Activated CD8-positive, alpha-beta T cell treated with anti-CD3 and anti-CD28 coated beads, Interleukin-2, amount 10 ng/mL, durations not matched to agents 7 days and 5 days (primary cell): ENCODE measurements at regions not wholly inside any gene's neighbourhood (a gene's known extent, or its start where the extent isn't known, plus 50 kb on each side); places are given as distances from the start of the nearest gene placed in this dataset.
"Not testable (repeated sequence)": the region's sequence is repeated elsewhere in the genome, so short reads cannot be mapped to it uniquely, and the experiment has no call there.

Experiments used
- ATAC-seq: fragments of 150-1000 bp; cut with Tn5 transposase; one replicate; pipeline ENCODE4 v1.10.0; 2021; ENCODE audit warnings: moderate library complexity
- CTCF ChIA-PET: fragments of 350-600 bp; sonication (Branson Sonifier 250); formaldehyde crosslinking; loops from one replicate; lab custom pipeline; 2021; ENCODE audit warnings: antibody characterized with exemption; lab: Charles Lee
- POLR2A ChIA-PET: fragments of 350-600 bp; sonication (Branson Sonifier 250); formaldehyde crosslinking; loops from one replicate; lab custom pipeline; 2021; ENCODE audit warnings: antibody characterized with exemption; lab: Charles Lee
- DNase-seq: peaks from one replicate; pipeline ENCODE4 v3.0.0-alpha.2; 2020
- H3K27ac Mint-ChIP-seq: one replicate; pipeline ENCODE4 v1.8.0; 2021; ENCODE audit warnings: mild to moderate bottlenecking, mixed read lengths
- H3K27me3 Mint-ChIP-seq: one replicate; pipeline ENCODE4 v1.8.0; 2021; ENCODE audit warnings: low read depth, mixed read lengths
- H3K36me3 Mint-ChIP-seq: one replicate; pipeline ENCODE4 v1.8.0; 2021; ENCODE audit warnings: low read depth, mixed read lengths
- H3K4me1 Mint-ChIP-seq: one replicate; pipeline ENCODE4 v1.8.0; 2021; ENCODE audit warnings: low read depth, mixed read lengths
- H3K4me3 Mint-ChIP-seq: one replicate; pipeline ENCODE4 v1.8.0; 2021; ENCODE audit warnings: mild to moderate bottlenecking, mixed read lengths
- H3K9me3 Mint-ChIP-seq: one replicate; pipeline ENCODE4 v1.8.0; 2022; ENCODE audit warnings: mixed read lengths; ENCODE audit not compliant: insufficient read depth

GRCh38 chr10:78218798-78219490 is 185.3 kb downstream of the RPS24 start:
- CTCF ChIA-PET = interaction anchor here (1.2 kb wide), 1 partner anchor 171 kb away, joined by 3 read pairs; no protein-coding TSS in a partner anchor
- DNase-seq = no peak
- Mint-ChIP-seq H3K27ac (no peak overlapping the region), H3K27me3 (peaks cover 32% of the 10 kb centered on the region), H3K4me3 (no peak overlapping the region), H3K36me3 (no peaks in the 10 kb centered on the region), H3K4me1 (peaks cover 3% of the 10 kb centered on the region), H3K9me3 (no peaks in the 10 kb centered on the region)
- POLR2A ChIA-PET = no interaction called here
- no peak for ATAC-seq

DNA sequence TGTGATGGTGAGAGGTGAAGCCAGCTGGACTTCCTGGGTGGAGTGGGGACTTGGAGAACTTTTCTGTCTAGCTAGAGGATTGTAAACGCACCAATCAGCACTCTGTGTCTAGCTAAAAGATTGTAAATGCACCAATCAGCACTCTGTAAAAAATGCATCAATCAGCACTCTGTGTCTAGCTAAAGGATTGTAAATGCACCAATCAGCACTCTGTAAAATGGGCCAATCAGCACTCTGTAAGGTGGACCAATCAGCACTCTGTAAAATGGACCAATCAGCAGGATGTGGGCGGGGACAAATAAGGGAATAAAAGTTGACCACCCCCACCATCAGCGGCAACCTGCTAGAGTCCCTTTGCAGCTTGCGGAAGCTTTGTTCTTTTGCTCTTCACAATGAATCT is 185.9 kb downstream of the RPS24 start:
- CTCF ChIA-PET = interaction anchor here (1.2 kb wide), 1 partner anchor 172 kb away, joined by 3 read pairs; no protein-coding TSS in a partner anchor
- H3K27me3 Mint-ChIP-seq = peaks cover 32% of the 10 kb centered on the region
- H3K36me3 Mint-ChIP-seq, H3K9me3 Mint-ChIP-seq, H3K4me1 Mint-ChIP-seq, H3K4me3 Mint-ChIP-seq, ATAC-seq, POLR2A ChIA-PET, DNase-seq, H3K27ac Mint-ChIP-seq: not testable (repeated sequence)

DNA sequence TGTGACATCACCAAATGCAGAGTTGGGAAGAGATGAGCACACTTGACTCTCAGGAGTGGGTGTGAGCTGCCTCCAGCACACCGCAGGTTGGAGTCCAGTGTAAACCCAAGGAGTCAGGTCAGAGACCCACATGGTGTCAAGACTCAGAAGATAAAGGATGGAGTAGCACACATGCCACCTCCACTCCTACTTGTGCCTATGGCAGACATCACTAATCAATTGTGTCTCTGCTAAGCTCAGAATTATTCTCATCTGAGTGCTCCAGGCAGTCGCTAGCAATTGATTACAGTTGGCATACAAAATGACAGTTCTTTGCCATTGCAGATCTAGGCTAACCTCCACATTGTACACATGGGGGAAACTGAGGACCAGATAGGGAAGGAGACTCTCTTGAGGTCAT is 187.1 kb downstream of the RPS24 start:
- POLR2A ChIA-PET = no interaction called here
- Mint-ChIP-seq H3K27me3 (peaks cover 27% of the 10 kb centered on the region), H3K4me3 (no peak overlapping the region), H3K9me3 (no peaks in the 10 kb centered on the region), H3K4me1 (no peaks in the 10 kb centered on the region), H3K36me3 (no peaks in the 10 kb centered on the region), H3K27ac (no peak overlapping the region)
- CTCF ChIA-PET = interaction anchor here (0.7 kb wide), 1 partner anchor 20 kb away, joined by 3 read pairs; no protein-coding TSS in a partner anchor
- DNase-seq = no peak
- ATAC-seq = no peak

- H3K9me3 Mint-ChIP-seq = no peaks in the 10 kb centered on the region
- peaks cover 24% of the 10 kb centered on the region for H3K27me3 Mint-ChIP-seq
- DNase-seq = no peak
- no peaks in the 10 kb centered on the region for H3K36me3 Mint-ChIP-seq
- no peak overlapping the region for H3K4me3 Mint-ChIP-seq
- ChIA-PET CTCF (no interaction called here), POLR2A (no interaction called here)
- ATAC-seq = no peak
- H3K27ac Mint-ChIP-seq = no peak overlapping the region
- no peaks in the 10 kb centered on the region for H3K4me1 Mint-ChIP-seq
Measured at GRCh38 chr10:78222096-78222790, 188.6 kb downstream of the RPS24 start.

DNA sequence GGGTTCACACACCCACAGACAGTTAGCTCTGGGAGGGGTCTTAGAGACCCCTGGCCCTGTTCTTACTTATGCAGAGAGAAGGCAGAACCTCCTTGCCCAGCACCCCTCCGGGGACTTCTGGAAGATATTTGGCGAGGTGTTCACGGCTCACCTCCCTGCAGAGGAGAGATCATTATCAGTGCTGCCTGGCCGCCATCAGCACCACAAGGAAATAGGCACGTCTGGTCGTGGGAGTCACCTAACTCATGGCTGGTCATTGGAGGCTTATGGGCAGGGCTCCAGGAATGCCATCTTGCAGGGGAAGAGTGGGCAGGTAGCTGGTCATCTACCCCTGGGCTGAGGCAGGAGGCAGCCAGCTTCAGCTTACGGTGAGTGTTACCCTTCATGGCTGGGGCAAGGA is 189.4 kb downstream of the RPS24 start:
- no peak overlapping the region for H3K4me3 Mint-ChIP-seq
- no peak for DNase-seq
- no peaks in the 10 kb centered on the region for H3K4me1 Mint-ChIP-seq
- no peaks in the 10 kb centered on the region for H3K9me3 Mint-ChIP-seq
- ATAC-seq = no peak
- POLR2A ChIA-PET = no interaction called here
- peaks cover 22% of the 10 kb centered on the region for H3K27me3 Mint-ChIP-seq
- CTCF ChIA-PET = no interaction called here
- no peak overlapping the region for H3K27ac Mint-ChIP-seq
- H3K36me3 Mint-ChIP-seq = no peaks in the 10 kb centered on the region

- ChIA-PET POLR2A (no interaction called here), CTCF (no interaction called here)
- H3K9me3 Mint-ChIP-seq = no peaks in the 10 kb centered on the region
- DNase-seq (no peak), ATAC-seq (no peak)
- H3K27me3 Mint-ChIP-seq = peaks cover 14% of the 10 kb centered on the region
- no peak overlapping the region for H3K27ac Mint-ChIP-seq
- H3K36me3 Mint-ChIP-seq = no peaks in the 10 kb centered on the region
- H3K4me3 Mint-ChIP-seq = no peak overlapping the region
- no peaks in the 10 kb centered on the region for H3K4me1 Mint-ChIP-seq
Measured at GRCh38 chr10:78224602-78225001, 190.9 kb downstream of the RPS24 start.

DNA sequence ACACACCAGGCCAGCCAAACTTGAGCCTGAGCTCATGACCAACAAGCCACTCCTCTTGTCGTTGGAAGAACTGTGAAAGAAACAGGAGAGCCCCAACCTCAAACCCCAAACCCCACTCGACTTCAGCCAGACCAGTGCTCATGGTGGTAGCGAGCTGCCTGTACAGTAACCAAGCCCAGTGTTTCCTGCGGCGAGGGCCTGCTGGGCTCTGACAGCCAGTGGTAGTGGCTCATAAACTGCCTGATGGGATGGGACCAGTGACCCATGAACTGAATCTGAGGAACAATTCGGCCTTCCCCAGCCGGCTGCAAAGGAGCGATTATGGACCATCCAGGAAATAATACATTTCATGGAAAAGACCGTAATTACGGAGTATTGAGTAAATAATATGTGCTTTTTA is 191.9 kb downstream of the RPS24 start:
- Mint-ChIP-seq H3K27ac (no peak overlapping the region), H3K9me3 (no peaks in the 10 kb centered on the region), H3K4me1 (no peaks in the 10 kb centered on the region), H3K36me3 (no peaks in the 10 kb centered on the region), H3K4me3 (no peak overlapping the region), H3K27me3 (peaks cover 12% of the 10 kb centered on the region)
- POLR2A ChIA-PET = no interaction called here
- ATAC-seq = no peak
- CTCF ChIA-PET = no interaction called here
- DNase-seq = no peak

- H3K27me3 Mint-ChIP-seq = peaks cover 21% of the 10 kb centered on the region
- ChIA-PET POLR2A (interaction anchor here (0.5 kb wide), 1 partner anchor 311 kb away, joined by 3 read pairs; no protein-coding TSS in a partner anchor), CTCF (no interaction called here)
- H3K4me3 Mint-ChIP-seq = no peak overlapping the region
- ATAC-seq (no peak), DNase-seq (no peak)
- no peaks in the 10 kb centered on the region for H3K4me1 Mint-ChIP-seq
- no peak overlapping the region for H3K27ac Mint-ChIP-seq
- H3K9me3 Mint-ChIP-seq = no peaks in the 10 kb centered on the region
- H3K36me3 Mint-ChIP-seq = no peaks in the 10 kb centered on the region
Measured at GRCh38 chr10:78229489-78229888, 195.8 kb downstream of the RPS24 start.

DNA sequence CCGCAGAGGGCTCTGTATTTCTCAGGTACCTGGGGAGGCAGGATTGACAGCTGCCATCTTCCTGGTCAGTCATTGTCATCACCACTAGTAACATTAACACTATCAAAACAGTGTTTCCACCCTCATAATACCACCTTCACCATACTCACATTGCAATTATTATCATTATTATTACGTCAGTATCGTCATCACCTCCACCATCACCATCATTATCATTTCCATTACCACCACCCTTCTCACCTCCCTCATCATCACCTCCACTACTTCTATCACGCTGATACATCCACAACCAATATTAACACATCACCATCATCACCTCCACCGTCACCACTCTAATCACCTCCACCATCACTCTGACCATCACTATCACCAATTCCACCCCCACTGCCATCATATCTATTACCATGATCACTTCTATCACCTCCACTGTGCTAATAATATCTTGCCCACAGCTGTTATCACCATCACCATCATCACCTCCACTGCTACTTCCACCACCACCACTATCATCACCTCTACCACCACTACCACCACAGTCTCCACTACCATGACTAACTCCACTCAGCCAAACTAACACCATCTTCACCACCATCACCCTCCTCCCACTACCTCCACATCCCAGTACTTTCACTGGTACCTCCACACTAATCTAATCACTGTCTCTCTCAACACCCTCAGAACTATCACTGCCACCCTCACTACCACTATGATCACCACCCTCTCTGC is 196.4 kb downstream of the RPS24 start:
- H3K36me3 Mint-ChIP-seq = no peaks in the 10 kb centered on the region
- no peak overlapping the region for H3K27ac Mint-ChIP-seq
- H3K4me1 Mint-ChIP-seq = no peaks in the 10 kb centered on the region
- peaks cover 23% of the 10 kb centered on the region for H3K27me3 Mint-ChIP-seq
- POLR2A ChIA-PET = no interaction called here
- ATAC-seq = no peak
- no peak for DNase-seq
- H3K9me3 Mint-ChIP-seq = no peaks in the 10 kb centered on the region
- CTCF ChIA-PET = no interaction called here
- no peak overlapping the region for H3K4me3 Mint-ChIP-seq

- Mint-ChIP-seq H3K4me1 (peaks cover under 1% of the 10 kb centered on the region), H3K27me3 (peaks cover 24% of the 10 kb centered on the region), H3K27ac (no peak overlapping the region), H3K9me3 (no peaks in the 10 kb centered on the region), H3K4me3 (no peak overlapping the region), H3K36me3 (no peaks in the 10 kb centered on the region)
- ChIA-PET CTCF (interaction anchor here (1.0 to 2.3 kb wide), 2 partner anchors 184 to 427 kb away, joined by 4 to 9 read pairs; no protein-coding TSS in a partner anchor), POLR2A (no interaction called here)
- DNase-seq = no peak
- no peak for ATAC-seq
Measured at GRCh38 chr10:78231327-78231726, 197.7 kb downstream of the RPS24 start.

GRCh38 chr10:78231939-78232338 is 198.3 kb downstream of the RPS24 start:
- POLR2A ChIA-PET = no interaction called here
- CTCF ChIA-PET = interaction anchor here (1.0 to 2.3 kb wide), 2 partner anchors 185 to 426 kb away, joined by 4 to 9 read pairs; no protein-coding TSS in a partner anchor
- ATAC-seq = no peak

More at GRCh38 chr10:78231939-78232338, 198.3 kb downstream of the RPS24 start:
- no peaks in the 10 kb centered on the region for H3K36me3 Mint-ChIP-seq
- H3K27ac Mint-ChIP-seq = no peak overlapping the region
- H3K9me3 Mint-ChIP-seq = no peaks in the 10 kb centered on the region
- no peak for DNase-seq
- H3K27me3 Mint-ChIP-seq = peaks cover 24% of the 10 kb centered on the region
- no peak overlapping the region for H3K4me3 Mint-ChIP-seq
- H3K4me1 Mint-ChIP-seq = peaks cover 6% of the 10 kb centered on the region
